Effector memory CD4-positive, alpha-beta T cell (primary cell): ENCODE measurements at regions not wholly inside any gene's neighbourhood (a gene's known extent, or its start where the extent isn't known, plus 50 kb on each side); places are given as distances from the start of the nearest gene placed in this dataset.
"Not testable (repeated sequence)": the region's sequence is repeated elsewhere in the genome, so short reads cannot be mapped to it uniquely, and the experiment has no call there.

Experiments
- DNase-seq, 3 donors: peaks; one replicate each; pipeline ENCODE4 v3.0.0-alpha.2; 2020
- H3K27ac ChIP-seq: 2 replicates; pipeline ENCODE4 v1.7.0; 2013; ENCODE audit warnings: mild to moderate bottlenecking, low read length, moderate library complexity; ENCODE audit not compliant: insufficient read depth, poor library complexity, severe bottlenecking
- H3K27me3 ChIP-seq: replicated peaks from 2 replicates; pipeline ENCODE4 v1.7.0; 2013; ENCODE audit warnings: mild to moderate bottlenecking, low read length; ENCODE audit not compliant: insufficient read depth, control insufficient read depth, poor library complexity, severe bottlenecking
- H3K36me3 ChIP-seq: 2 replicates; pipeline ENCODE4 v1.7.0; 2013; ENCODE audit warnings: mild to moderate bottlenecking, low read length, moderate library complexity; ENCODE audit not compliant: control insufficient read depth, insufficient read depth
- H3K4me1 ChIP-seq: 2 replicates; pipeline ENCODE4 v1.7.0; 2013; ENCODE audit warnings: low read length, mild to moderate bottlenecking; ENCODE audit not compliant: control insufficient read depth, insufficient read depth, poor library complexity, severe bottlenecking
- H3K4me3 ChIP-seq: 2 replicates; pipeline ENCODE4 v1.7.0; 2013; ENCODE audit warnings: low read length, low read depth, mild to moderate bottlenecking; ENCODE audit not compliant: insufficient read depth, poor library complexity, severe bottlenecking
- H3K9me3 ChIP-seq: 2 replicates; pipeline ENCODE4 v1.7.0; 2013; ENCODE audit warnings: mild to moderate bottlenecking, low read length, moderate library complexity; ENCODE audit not compliant: control insufficient read depth

DNA sequence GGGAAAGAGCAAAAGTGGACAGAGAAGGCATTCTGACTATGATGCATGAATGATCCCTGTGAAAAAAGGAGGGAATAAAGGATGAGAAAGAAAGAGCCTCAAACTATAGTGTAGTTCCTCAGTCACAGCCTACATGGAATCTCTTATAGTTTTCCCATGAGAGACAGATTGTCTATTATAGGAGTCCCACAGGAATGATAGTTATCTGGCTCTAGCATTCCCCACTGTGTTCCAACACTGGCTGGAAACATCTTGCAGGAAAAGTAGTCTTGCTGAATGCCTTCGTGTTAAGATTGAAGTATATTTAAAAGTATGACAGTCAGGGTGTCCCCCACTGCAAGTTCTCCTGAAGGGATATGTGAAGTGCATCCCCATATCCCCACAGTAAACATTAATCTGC is 641.5 kb upstream of the NECTIN3 start:
- no peak overlapping the region for H3K4me3 ChIP-seq
- H3K4me1 ChIP-seq, result no peaks in the 10 kb centered on the region
- H3K27me3 ChIP-seq, result no peaks in the 10 kb centered on the region
- DNase-seq, result no peak
- H3K27ac ChIP-seq, result no peak overlapping the region
- no peaks in the 10 kb centered on the region for H3K9me3 ChIP-seq
- H3K36me3 ChIP-seq, result no peaks in the 10 kb centered on the region

DNA sequence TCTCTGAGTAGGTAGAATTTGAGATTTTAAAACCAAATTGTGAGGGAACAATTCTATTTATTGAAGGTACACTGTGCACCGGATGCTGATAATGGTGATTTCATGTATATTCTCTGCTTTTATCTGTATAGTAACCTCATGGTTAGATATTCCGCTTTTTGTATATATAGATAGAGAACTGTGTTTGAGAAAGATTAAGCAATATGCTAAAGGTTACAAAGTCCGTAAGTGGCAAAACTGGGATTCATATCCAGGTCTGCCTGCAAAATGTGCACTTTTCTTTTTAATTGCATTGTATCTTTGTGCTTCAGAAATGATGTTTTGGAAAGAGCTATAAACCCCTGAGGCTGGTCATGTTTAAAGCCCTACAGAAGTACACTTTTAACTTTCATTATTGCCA is 635.4 kb upstream of the NECTIN3 start:
- H3K27ac ChIP-seq, result no peak overlapping the region
- H3K36me3 ChIP-seq, result no peaks in the 10 kb centered on the region
- no peaks in the 10 kb centered on the region for H3K27me3 ChIP-seq
- no peak overlapping the region for H3K4me3 ChIP-seq
- H3K4me1 ChIP-seq, result no peaks in the 10 kb centered on the region
- DNase-seq, result no peak
- H3K9me3 ChIP-seq, result no peaks in the 10 kb centered on the region

DNA sequence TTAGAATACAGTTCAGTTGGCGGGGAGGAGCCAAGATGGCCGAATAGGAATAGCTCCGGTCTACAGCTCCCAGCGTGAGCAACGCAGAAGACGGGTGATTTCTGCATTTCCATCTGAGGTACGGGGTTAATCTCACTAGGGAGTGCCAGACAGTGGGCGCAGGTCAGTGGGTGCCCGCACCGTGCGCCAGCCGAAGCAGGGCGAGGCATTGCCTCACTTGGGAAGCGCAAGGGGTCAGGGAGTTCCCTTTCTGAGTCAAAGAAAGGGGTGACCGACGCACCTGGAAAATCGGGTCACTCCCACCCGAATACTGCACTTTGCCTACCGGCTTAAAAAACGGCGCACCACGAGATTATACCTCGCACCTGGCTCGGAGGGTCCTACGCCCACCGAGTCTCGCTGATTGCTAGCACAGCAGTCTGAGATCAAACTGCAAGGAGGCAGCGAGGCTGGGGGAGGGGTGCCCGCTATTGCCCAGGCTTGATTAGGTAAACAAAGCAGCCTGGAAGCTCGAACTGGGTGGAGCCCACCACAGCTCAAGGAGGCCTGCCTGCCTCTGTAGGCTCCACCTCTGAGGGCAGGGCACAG is 631.5 kb upstream of the NECTIN3 start:
- H3K27ac ChIP-seq, H3K9me3 ChIP-seq, DNase-seq, H3K4me3 ChIP-seq, H3K36me3 ChIP-seq, H3K27me3 ChIP-seq, H3K4me1 ChIP-seq: not testable (repeated sequence)

DNA sequence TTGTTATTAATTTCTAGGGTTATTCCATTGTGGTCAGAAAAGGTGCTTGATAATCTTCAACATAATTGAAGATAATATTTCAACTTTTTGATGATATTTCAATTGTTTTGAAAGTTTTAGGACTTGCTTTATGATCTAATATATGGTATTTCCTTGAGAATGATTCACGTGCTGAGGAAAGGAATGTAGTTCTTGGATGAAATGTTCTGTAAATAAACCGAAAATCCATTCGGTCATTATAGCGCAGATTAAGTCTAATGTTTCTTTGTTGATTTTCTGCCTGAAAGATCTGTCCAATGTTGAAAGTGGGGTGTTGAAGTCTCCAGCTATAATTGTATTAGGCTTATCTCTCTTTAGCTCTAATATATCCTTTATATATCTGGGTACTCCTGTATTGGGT is 617.5 kb upstream of the NECTIN3 start:
- Histone ChIP-seq H3K27ac (no peak overlapping the region), H3K36me3 (no peaks in the 10 kb centered on the region), H3K9me3 (no peaks in the 10 kb centered on the region), H3K27me3 (no peaks in the 10 kb centered on the region), H3K4me1 (no peaks in the 10 kb centered on the region), H3K4me3 (no peak overlapping the region)
- no peak for DNase-seq

DNA sequence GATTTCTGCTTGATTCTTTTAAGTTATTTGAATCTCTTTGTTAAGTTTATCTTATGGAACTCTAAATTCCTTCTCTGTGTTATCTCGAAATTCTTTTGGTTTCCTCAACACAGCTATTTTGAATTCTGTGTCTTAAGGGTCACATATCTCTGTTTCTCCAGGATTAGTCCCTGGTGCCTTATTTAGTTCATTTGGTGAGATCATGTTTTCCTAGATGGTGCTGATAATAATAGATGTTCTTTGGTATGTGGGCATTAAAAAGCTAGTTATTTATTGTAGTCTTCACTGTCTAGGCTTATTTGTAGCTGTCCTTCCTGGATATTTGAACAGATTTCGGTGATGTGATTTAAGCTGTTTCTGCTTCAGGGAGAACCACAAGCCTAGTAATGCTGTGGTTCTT is 615.6 kb upstream of the NECTIN3 start:
- no peak overlapping the region for H3K4me3 ChIP-seq
- H3K27ac ChIP-seq, result no peak overlapping the region
- no peaks in the 10 kb centered on the region for H3K36me3 ChIP-seq
- DNase-seq, result no peak
- no peaks in the 10 kb centered on the region for H3K9me3 ChIP-seq
- H3K27me3 ChIP-seq, result no peaks in the 10 kb centered on the region
- no peaks in the 10 kb centered on the region for H3K4me1 ChIP-seq

DNA sequence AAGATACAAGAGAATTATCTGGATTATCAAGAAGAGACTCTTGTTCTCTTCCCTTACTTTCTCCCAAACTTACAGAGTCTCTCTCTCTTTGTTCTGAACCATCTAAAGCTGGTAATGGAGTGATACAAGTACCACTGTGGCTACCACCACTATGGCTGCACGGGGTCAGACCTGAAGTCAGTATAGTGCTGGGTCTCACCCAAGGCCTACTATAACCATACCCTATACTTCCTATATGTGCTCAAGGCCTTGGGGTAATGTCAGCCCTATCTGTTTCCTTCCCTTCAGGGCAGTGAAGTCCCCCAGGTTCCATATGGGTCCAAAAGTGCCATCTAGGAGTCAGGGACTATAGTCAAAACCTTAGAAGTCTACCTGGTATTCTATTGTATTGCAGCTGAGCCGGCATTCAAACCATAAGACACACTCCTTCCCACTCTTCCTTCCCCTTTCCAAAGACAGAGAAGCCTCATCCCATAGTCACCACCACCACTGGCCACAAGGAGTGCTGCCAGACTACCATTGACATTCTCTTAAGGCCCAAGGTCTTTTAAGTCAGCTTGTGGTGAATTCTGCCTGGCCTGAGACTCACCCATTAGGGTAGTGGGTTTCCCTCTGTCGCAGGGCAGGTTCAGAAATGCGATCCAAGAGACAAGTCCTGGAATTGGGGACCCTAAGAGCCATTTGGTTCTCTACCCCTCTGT is 615.0 kb upstream of the NECTIN3 start:
- no peak for DNase-seq
- Histone ChIP-seq H3K4me3 (no peak overlapping the region), H3K36me3 (no peaks in the 10 kb centered on the region), H3K9me3 (no peaks in the 10 kb centered on the region), H3K4me1 (no peaks in the 10 kb centered on the region), H3K27me3 (no peaks in the 10 kb centered on the region), H3K27ac (no peak overlapping the region)

DNA sequence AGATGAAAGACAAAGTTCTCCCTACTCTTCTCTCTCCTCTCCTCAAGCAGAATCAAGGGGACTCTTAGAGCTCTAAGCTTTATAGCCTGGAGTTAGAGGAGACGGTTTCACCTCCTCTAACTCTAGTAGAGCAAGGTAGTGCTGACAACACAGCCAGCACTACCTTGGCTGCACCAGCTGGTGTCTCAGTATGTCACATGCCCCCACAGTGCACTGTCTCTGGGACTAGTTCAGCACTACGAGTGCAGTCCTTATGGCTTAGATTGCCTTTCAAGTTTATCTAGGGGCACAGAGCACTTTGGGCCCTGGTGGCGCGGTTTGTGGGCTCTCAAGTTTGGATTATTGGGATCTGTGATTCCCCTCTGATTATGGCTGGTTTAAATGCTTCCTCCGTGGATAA is 614.1 kb upstream of the NECTIN3 start:
- no peak for DNase-seq
- Histone ChIP-seq H3K9me3 (no peaks in the 10 kb centered on the region), H3K27me3 (no peaks in the 10 kb centered on the region), H3K27ac (no peak overlapping the region), H3K4me1 (no peaks in the 10 kb centered on the region), H3K4me3 (no peak overlapping the region), H3K36me3 (no peaks in the 10 kb centered on the region)

DNA sequence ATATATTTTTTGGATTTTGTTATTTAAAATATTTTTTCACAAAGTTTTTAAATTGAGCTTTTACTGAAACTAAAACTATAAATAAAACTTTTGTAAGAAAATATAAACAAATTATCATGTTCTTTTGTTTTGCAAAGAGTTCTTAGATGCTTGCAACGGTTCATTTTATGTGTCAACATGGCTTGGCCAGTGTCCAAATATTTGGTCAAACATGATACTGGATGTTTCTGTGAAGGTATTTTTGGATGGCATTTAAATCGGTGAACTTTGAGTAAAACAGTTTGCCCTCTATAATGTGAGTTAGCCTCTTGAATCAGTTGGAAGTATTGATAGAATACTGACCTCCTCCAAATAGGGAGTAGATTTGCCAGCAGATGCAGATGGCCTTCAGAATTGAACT is 612.6 kb upstream of the NECTIN3 start:
- H3K27me3 ChIP-seq, result no peaks in the 10 kb centered on the region
- no peak for DNase-seq
- H3K4me3 ChIP-seq, result no peak overlapping the region
- no peaks in the 10 kb centered on the region for H3K36me3 ChIP-seq
- no peaks in the 10 kb centered on the region for H3K4me1 ChIP-seq
- no peak overlapping the region for H3K27ac ChIP-seq
- no peaks in the 10 kb centered on the region for H3K9me3 ChIP-seq

DNA sequence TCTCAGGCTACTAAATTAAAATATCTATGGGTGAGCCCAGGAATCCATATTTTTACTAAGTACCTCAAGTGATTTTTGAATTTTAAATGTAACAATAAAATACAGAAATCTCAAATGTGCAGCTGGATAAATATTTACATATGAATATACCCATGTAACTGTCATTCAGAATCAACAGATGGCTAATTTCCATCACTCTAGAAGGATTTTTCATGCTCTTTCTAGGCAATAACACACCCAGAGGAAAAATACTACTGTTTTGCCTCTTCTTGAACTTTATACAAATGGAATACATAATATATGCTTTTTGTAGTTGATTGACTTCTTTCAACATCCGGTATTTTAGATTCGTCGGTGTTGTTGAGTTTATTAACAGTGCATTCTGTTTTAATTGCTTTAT is 601.3 kb upstream of the NECTIN3 start:
- no peaks in the 10 kb centered on the region for H3K9me3 ChIP-seq
- H3K4me3 ChIP-seq, result no peak overlapping the region
- no peaks in the 10 kb centered on the region for H3K4me1 ChIP-seq
- no peak for DNase-seq
- H3K36me3 ChIP-seq, result no peaks in the 10 kb centered on the region
- no peaks in the 10 kb centered on the region for H3K27me3 ChIP-seq
- H3K27ac ChIP-seq, result no peak overlapping the region

DNA sequence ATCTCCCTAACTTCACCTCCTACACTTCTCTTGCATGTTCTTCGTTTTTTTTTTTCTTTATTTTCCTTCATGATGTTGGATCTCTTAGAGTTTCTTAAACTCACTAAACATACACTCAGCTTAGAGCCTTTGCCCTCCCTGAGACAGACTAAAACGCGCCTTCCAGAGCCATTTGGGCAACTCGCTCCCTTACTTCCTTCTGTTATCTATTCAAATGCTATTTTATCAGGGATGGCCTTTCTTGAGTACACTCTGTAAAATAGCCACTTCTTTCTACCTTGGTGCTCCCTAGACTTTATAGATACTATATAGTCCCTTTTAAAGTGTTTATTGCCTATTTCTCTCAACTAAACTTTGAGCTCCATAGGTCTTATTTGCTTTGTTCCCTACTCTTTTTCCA is 598.2 kb upstream of the NECTIN3 start:
- Histone ChIP-seq H3K27me3 (no peaks in the 10 kb centered on the region), H3K27ac (no peak overlapping the region), H3K9me3 (no peaks in the 10 kb centered on the region)

More for the DNA sequence above, 598.2 kb upstream of the NECTIN3 start:
- Histone ChIP-seq H3K36me3 (no peaks in the 10 kb centered on the region), H3K4me3 (no peak overlapping the region), H3K4me1 (no peaks in the 10 kb centered on the region)
- DNase-seq, result no peak
